ENCODE measurements at regions not wholly inside any gene's neighbourhood (a gene's known extent, or its start where the extent isn't known, plus 50 kb on each side); places are given as distances from the start of the nearest gene placed in this dataset.

- no peaks in the 10 kb centered on the region for H3K4me1 ChIP-seq (ENCODE audit: control insufficient read depth in 2 of 2, insufficient read depth in 2 of 2, low read length in 2 of 2)
- ChIA-PET POLR2A (no interaction called here), CTCF (no interaction called here)
- intact Hi-C loops (cut with micrococcal nuclease): no loop called here
- no peak overlapping the region for H3K4me3 Mint-ChIP-seq
- no peak overlapping the region for H3K27ac ChIP-seq (ENCODE audit: low read length in 2 of 2)
- H3K79me2 ChIP-seq (ENCODE audit: control insufficient read depth, insufficient read depth, low read length): no peaks in the 10 kb centered on the region
- no peak for DNase-seq
- no peak overlapping the region for H3K4me3 ChIP-seq (ENCODE audit: control extremely low read depth in 1 of 5, extremely low read depth in 1 of 5, insufficient read depth in 1 of 5, low read depth in 2 of 5, low read length in 4 of 5)
- no peak overlapping the region for H2AFZ ChIP-seq (ENCODE audit: insufficient read depth, low read depth, low read length, poor library complexity, severe bottlenecking)
- no peak overlapping the region for H3K9ac ChIP-seq (ENCODE audit: low read length)
- no peaks in the 10 kb centered on the region for H3K9me3 ChIP-seq (ENCODE audit: control extremely low read depth in 1 of 3, control insufficient read depth in 2 of 3, insufficient read depth in 1 of 3, low read length in 2 of 3)
- peaks cover 10% of the 10 kb centered on the region for H3K27me3 Mint-ChIP-seq
- no peak overlapping the region for H3K4me2 ChIP-seq (replicated peaks; ENCODE audit: low read depth, low read length, poor library complexity, severe bottlenecking)
- TF ChIP-seq, protein P1, sequence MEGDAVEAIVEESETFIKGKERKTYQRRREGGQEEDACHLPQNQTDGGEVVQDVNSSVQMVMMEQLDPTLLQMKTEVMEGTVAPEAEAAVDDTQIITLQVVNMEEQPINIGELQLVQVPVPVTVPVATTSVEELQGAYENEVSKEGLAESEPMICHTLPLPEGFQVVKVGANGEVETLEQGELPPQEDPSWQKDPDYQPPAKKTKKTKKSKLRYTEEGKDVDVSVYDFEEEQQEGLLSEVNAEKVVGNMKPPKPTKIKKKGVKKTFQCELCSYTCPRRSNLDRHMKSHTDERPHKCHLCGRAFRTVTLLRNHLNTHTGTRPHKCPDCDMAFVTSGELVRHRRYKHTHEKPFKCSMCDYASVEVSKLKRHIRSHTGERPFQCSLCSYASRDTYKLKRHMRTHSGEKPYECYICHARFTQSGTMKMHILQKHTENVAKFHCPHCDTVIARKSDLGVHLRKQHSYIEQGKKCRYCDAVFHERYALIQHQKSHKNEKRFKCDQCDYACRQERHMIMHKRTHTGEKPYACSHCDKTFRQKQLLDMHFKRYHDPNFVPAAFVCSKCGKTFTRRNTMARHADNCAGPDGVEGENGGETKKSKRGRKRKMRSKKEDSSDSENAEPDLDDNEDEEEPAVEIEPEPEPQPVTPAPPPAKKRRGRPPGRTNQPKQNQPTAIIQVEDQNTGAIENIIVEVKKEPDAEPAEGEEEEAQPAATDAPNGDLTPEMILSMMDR (IDR thresholded peaks at IDR 0.05): no peak
- no peak for TF ChIP-seq EZH2 (IDR thresholded peaks at IDR 0.05; ENCODE audit: borderline replicate concordance, insufficient read depth, low read depth, low read length, poor library complexity, severe bottlenecking)
- no peaks in the 10 kb centered on the region for H4K20me1 ChIP-seq (ENCODE audit: control insufficient read depth, insufficient read depth, low read length, poor library complexity, severe bottlenecking)
- H3K27me3 ChIP-seq (replicated peaks in 1 of 4; ENCODE audit: control extremely low read depth in 1 of 4, control insufficient read depth in 3 of 4, insufficient read depth in 4 of 4, low read length in 3 of 4): peaks cover 0 to 7% (median 0%) of the 10 kb centered on the region in 4 experiments
- no peak overlapping the region for H3K27ac Mint-ChIP-seq
- no peaks in the 10 kb centered on the region for H3K36me3 ChIP-seq (replicated peaks in 1 of 2; ENCODE audit: control extremely low read depth in 1 of 2, control insufficient read depth in 1 of 2, extremely low read depth in 1 of 2, insufficient read depth in 2 of 2, low read length in 1 of 2)
- H3K4me1 Mint-ChIP-seq: no peaks in the 10 kb centered on the region
- no peak for ATAC-seq (ENCODE audit: low read depth)
- H3K9me3 Mint-ChIP-seq (ENCODE audit: insufficient read depth): no peaks in the 10 kb centered on the region
Measured at GRCh38 chr7:25482631-25483030, 254.3 kb upstream of the NPVF start.

DNA sequence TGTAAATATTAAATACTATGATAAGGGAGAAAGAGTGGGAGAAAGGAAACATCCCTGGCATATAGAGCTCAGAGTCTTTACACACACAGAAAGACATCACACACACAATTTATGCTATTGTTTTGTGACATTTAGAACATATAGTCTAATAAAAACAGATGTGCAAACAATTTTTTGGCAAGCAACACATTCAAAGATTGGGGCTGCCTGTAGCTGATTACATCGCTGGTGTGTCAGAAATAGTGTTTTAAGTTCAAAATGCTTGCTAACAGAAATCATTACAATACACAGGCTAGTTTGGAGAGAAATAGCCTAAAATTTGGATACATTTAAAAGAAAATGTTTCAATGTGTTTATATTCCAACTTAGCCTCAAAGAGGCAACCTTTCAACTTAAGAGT is 256.7 kb upstream of the NPVF start:
- no peaks in the 10 kb centered on the region for H3K4me1 Mint-ChIP-seq
- H3K9ac ChIP-seq (ENCODE audit: low read length): no peak overlapping the region
- no peaks in the 10 kb centered on the region for H4K20me1 ChIP-seq (ENCODE audit: control insufficient read depth, insufficient read depth, low read length, poor library complexity, severe bottlenecking)
- DNase-seq (no peak), ATAC-seq (ENCODE audit: low read depth) (no peak)
- H3K9me3 Mint-ChIP-seq (ENCODE audit: insufficient read depth): no peaks in the 10 kb centered on the region
- H3K27me3 ChIP-seq (replicated peaks in 1 of 4; ENCODE audit: control extremely low read depth in 1 of 4, control insufficient read depth in 3 of 4, insufficient read depth in 4 of 4, low read length in 3 of 4): peaks cover 0 to 4% (median 0%) of the 10 kb centered on the region in 4 experiments
- no CpG with 5 or more reads among the region's 1 CpG for WGBS (ENCODE audit: insufficient coverage)
- intact Hi-C loops (cut with micrococcal nuclease): no loop called here
- no peak overlapping the region for H2AFZ ChIP-seq (ENCODE audit: insufficient read depth, low read depth, low read length, poor library complexity, severe bottlenecking)
- POLR2A ChIA-PET: no interaction called here
- no peak overlapping the region for H3K27ac ChIP-seq (ENCODE audit: low read length in 2 of 2)
- H3K36me3 ChIP-seq (replicated peaks in 1 of 2; ENCODE audit: control extremely low read depth in 1 of 2, control insufficient read depth in 1 of 2, extremely low read depth in 1 of 2, insufficient read depth in 2 of 2, low read length in 1 of 2): no peaks in the 10 kb centered on the region
- H3K9me3 ChIP-seq (ENCODE audit: control extremely low read depth in 1 of 3, control insufficient read depth in 2 of 3, insufficient read depth in 1 of 3, low read length in 2 of 3): no peaks in the 10 kb centered on the region
- H3K4me1 ChIP-seq (ENCODE audit: control insufficient read depth in 2 of 2, insufficient read depth in 2 of 2, low read length in 2 of 2): no peaks in the 10 kb centered on the region
- H3K4me3 Mint-ChIP-seq: no peak overlapping the region
- CTCF ChIA-PET: no interaction called here
- no peak overlapping the region for H3K27ac Mint-ChIP-seq
- peaks cover 6% of the 10 kb centered on the region for H3K27me3 Mint-ChIP-seq
- H3K4me2 ChIP-seq (replicated peaks; ENCODE audit: low read depth, low read length, poor library complexity, severe bottlenecking): no peak overlapping the region
- no peaks in the 10 kb centered on the region for H3K79me2 ChIP-seq (ENCODE audit: control insufficient read depth, insufficient read depth, low read length)
- TF ChIP-seq, protein P1 (IDR thresholded peaks at IDR 0.05): no peak
- no peak for TF ChIP-seq EZH2 (IDR thresholded peaks at IDR 0.05; ENCODE audit: borderline replicate concordance, insufficient read depth, low read depth, low read length, poor library complexity, severe bottlenecking)
- H3K4me3 ChIP-seq (ENCODE audit: control extremely low read depth in 1 of 5, extremely low read depth in 1 of 5, insufficient read depth in 1 of 5, low read depth in 2 of 5, low read length in 4 of 5): no peak overlapping the region
